HepG2 (cell line): ENCODE measurements at regions not wholly inside any gene's neighbourhood (a gene's known extent, or its start where the extent isn't known, plus 50 kb on each side); places are given as distances from the start of the nearest gene placed in this dataset.

ENCODE experiments used
- ATAC-seq: fragments of 200-7000 bp; cut with Tn5 transposase; 3 replicates; pipeline ENCODE4 v1.9.1; 2020; ENCODE audit warnings: mild to moderate bottlenecking, moderate library complexity
- BruUV-seq: library from RNA; stranded (reverse); fragments of 400-500 nt; replicated peaks from 2 replicates; lab custom pipeline; 2021; lab: Mats Ljungman, UMichigan
- CTCF ChIA-PET: fragments of 300-600 bp; formaldehyde crosslinking; extraction: SDS; loops from one replicate; lab custom pipeline; 2021; ENCODE audit warnings: low total read pairs, inconsistent platforms, low intra/inter-chr PET ratio; lab: Yijun Ruan, JAX
- POLR2A ChIA-PET: fragments of 350-600 bp; sonication (Branson Sonifier 250); formaldehyde crosslinking; loops from one replicate; lab custom pipeline; 2020; ENCODE audit warnings: antibody characterized with exemption, inconsistent platforms; lab: Yijun Ruan, JAX
- DNase-seq: peaks from one replicate; pipeline ENCODE4 v3.0.0-alpha.2; 2015; ENCODE audit warnings: low spot score
- FAIRE-seq: peaks from 3 replicates; lab custom pipeline; 2011; peaks lifted over from hg19 to GRCh38; lab: Jason Lieb, UNC
- H2AFZ ChIP-seq: one replicate; pipeline ENCODE4 v1.6.1; 2011; ENCODE audit warnings: low read length, inconsistent platforms
- H3K27ac ChIP-seq: fragments of 300-600 bp; 3 replicates; pipeline ENCODE4 v1.8.0; 2011; ENCODE audit warnings: mixed run types, mild to moderate bottlenecking, mixed read lengths, low read length, inconsistent platforms; ENCODE audit not compliant: insufficient read depth; ENCODE audit errors: extremely low read length
- H3K27me3 ChIP-seq, 2 experiments: fragments of 200-600 bp in 1 of 2; 2 replicates in 1 of 2; 3 replicates in 1 of 2; pipeline versions ENCODE4 v1.6.0 to v1.8.0; 2011; ENCODE audit warnings: low read length in 2 of 2, mild to moderate bottlenecking in 2 of 2, moderate library complexity in 2 of 2, inconsistent platforms in 1 of 2; ENCODE audit not compliant: insufficient read depth in 2 of 2, control insufficient read depth in 1 of 2
- H3K36me3 ChIP-seq, 2 experiments: fragments of 200-600 bp in 1 of 2; replicated peaks in 1 of 2; 2 replicates in 1 of 2; 3 replicates in 1 of 2; pipeline versions ENCODE4 v1.5.1 to v1.8.0; 2011; ENCODE audit warnings: low read length in 2 of 2, inconsistent platforms in 1 of 2; ENCODE audit not compliant: insufficient read depth in 2 of 2, control insufficient read depth in 1 of 2
- H3K4me1 ChIP-seq: 2 replicates; pipeline ENCODE4 v1.5.1; 2012; ENCODE audit warnings: low read length, inconsistent platforms; ENCODE audit not compliant: insufficient read depth
- H3K4me2 ChIP-seq: 2 replicates; pipeline ENCODE4 v1.6.0; 2011; ENCODE audit warnings: low read depth, low read length, inconsistent platforms
- H3K4me3 ChIP-seq, 3 experiments: fragments of 200-600 bp in 1 of 3; sonication (generic), shearing (Covaris generic) in 1 of 3; replicated peaks in 1 of 3; 2 replicates each; pipeline ENCODE4 v1.5.1; 2011 to 2016; ENCODE audit warnings: low read length in 3 of 3, inconsistent platforms in 2 of 3, low read depth in 2 of 3, mild to moderate bottlenecking in 2 of 3, control low read depth in 1 of 3, mixed read lengths in 1 of 3; ENCODE audit not compliant: insufficient read depth in 1 of 3
- H3K79me2 ChIP-seq: one replicate; pipeline ENCODE4 v1.6.1; 2011; ENCODE audit warnings: low read length, inconsistent platforms; ENCODE audit not compliant: insufficient read depth
- H3K9ac ChIP-seq: 2 replicates; pipeline ENCODE4 v1.6.0; 2011; ENCODE audit warnings: mild to moderate bottlenecking, low read depth, low read length, inconsistent platforms; ENCODE audit not compliant: insufficient read depth
- H3K9me3 ChIP-seq: 2 replicates; pipeline ENCODE4 v1.5.1; 2012; ENCODE audit warnings: mild to moderate bottlenecking, low read length
- H4K20me1 ChIP-seq: 2 replicates; pipeline ENCODE4 v1.6.0; 2011; ENCODE audit warnings: inconsistent platforms, mild to moderate bottlenecking, low read length, moderate library complexity; ENCODE audit not compliant: insufficient read depth
- CBX1 ChIP-seq: IDR thresholded peaks from one replicate; pipeline ENCODE4 v1.6.1; 2016; ENCODE audit warnings: antibody characterized with exemption, low read depth
- MAFF ChIP-seq: IDR thresholded peaks from 2 replicates; pipeline ENCODE4 v1.6.1; 2011; ENCODE audit warnings: low read depth, low read length, improper control_type of control experiment
- WGBS: methylation state at CpG from one replicate; pipeline ENCODE4 v1.1.6; 2017; ENCODE audit warnings: low lambda C conversion rate; 5-methylcytosine and 5-hydroxymethylcytosine counted together
- in situ Hi-C: cut with HindIII; loops from 2 replicates; pipeline ENCODE4 v1.10.0; 2017; ENCODE audit warnings: low pct_unique_long_range_greater_than_20kb; ENCODE audit not compliant: extremely low pct_ligation_motif_present
- intact Hi-C: fragments of 100-400 bp; cut with micrococcal nuclease; formaldehyde crosslinking; loops from one replicate; pipeline ENCODE4 v1.10.0; 2022; ENCODE audit not compliant: unreplicated experiment
- TF ChIP-seq, protein P1 (sequence below): sonication (generic); formaldehyde crosslinking; IDR thresholded peaks from one replicate; pipeline ENCODE4 v1.5.1; 2020; ENCODE audit warnings: mild to moderate bottlenecking, missing genetic modification reagents; ENCODE audit errors: not compliant biosample characterization

DNA sequence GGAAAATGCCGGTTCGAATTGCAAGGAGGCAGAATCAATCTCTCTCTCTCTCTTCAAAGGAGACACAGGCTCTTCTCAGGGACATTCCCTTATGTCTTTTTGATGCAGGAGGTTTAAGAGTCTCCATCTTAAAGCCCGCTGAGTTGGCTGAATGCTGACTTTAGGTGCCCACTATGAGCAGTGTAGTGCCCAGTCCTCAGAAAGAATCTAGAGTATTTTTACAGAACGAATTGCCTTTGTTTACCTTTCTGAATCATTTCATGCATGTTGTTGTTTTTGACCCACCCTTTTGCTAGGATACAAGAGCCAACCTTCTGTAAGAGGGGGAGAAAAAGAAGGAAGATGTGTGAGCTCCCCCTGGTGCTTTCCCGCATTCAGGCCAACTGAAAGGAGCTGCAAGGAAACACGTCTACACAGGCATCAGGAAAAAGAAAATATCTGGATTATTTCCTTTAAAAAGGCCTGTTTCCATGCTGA, 193.5 kb upstream of the TCF4 start (continued):
- TF ChIP-seq, protein P1, sequence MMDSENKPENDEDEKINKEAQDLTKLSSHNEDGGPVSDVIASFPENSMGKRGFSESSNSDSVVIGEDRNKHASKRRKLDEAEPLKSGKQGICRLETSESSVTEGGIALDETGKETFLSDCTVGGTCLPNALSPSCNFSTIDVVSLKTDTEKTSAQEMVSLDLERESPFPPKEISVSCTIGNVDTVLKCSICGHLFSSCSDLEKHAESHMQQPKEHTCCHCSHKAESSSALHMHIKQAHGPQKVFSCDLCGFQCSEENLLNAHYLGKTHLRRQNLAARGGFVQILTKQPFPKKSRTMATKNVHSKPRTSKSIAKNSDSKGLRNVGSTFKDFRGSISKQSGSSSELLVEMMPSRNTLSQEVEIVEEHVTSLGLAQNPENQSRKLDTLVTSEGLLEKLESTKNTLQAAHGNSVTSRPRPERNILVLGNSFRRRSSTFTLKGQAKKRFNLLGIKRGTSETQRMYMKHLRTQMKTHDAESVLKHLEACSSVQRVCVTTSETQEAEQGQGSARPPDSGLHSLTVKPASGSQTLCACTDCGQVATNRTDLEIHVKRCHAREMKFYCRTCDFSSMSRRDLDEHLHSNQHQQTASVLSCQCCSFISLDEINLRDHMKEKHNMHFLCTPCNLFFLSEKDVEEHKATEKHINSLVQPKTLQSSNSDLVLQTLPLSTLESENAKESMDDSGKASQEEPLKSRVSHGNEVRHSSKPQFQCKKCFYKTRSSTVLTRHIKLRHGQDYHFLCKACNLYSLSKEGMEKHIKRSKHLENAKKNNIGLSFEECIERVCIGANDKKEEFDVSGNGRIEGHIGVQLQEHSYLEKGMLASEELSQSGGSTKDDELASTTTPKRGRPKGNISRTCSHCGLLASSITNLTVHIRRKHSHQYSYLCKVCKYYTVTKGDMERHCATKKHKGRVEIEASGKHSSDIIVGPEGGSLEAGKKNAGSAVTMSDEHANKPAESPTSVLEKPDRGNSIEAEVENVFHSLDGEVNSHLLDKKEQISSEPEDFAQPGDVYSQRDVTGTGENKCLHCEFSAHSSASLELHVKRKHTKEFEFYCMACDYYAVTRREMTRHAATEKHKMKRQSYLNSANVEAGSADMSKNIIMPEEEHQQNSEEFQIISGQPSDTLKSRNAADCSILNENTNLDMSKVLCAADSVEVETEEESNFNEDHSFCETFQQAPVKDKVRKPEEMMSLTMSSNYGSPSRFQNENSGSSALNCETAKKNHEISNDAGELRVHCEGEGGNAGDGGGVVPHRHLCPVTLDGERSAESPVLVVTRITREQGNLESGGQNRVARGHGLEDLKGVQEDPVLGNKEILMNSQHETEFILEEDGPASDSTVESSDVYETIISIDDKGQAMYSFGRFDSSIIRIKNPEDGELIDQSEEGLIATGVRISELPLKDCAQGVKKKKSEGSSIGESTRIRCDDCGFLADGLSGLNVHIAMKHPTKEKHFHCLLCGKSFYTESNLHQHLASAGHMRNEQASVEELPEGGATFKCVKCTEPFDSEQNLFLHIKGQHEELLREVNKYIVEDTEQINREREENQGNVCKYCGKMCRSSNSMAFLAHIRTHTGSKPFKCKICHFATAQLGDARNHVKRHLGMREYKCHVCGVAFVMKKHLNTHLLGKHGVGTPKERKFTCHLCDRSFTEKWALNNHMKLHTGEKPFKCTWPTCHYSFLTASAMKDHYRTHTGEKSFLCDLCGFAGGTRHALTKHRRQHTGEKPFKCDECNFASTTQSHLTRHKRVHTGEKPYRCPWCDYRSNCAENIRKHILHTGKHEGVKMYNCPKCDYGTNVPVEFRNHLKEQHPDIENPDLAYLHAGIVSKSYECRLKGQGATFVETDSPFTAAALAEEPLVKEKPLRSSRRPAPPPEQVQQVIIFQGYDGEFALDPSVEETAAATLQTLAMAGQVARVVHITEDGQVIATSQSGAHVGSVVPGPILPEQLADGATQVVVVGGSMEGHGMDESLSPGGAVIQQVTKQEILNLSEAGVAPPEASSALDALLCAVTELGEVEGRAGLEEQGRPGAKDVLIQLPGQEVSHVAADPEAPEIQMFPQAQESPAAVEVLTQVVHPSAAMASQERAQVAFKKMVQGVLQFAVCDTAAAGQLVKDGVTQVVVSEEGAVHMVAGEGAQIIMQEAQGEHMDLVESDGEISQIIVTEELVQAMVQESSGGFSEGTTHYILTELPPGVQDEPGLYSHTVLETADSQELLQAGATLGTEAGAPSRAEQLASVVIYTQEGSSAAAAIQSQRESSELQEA, result no peak
- TF ChIP-seq CBX1, result no peak

DNA sequence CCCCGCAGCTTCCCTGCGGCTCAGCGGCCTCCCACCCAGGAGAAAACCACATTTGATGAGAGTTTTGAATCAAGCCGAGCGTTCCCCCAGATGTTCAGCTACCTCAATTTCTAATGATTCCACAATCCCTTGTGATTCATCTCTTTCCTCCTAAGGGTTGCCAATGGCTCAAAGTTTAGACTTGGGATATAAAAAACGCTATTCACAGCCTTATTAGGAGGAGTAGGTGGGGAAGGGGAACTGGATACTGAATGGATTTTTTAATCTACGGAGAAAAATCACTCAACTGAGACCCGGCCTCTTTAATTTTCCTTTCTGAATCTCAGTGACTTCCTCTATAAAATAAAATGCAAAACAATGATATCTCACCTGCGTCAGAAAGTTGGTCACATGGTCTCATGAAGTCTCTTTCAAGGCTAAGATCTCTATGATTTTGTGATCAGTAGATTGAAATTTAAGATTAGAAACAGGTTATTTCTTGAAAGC, 192.6 kb upstream of the TCF4 start:
- BruUV-seq, result no TSS peak
- no peak for FAIRE-seq
- in situ Hi-C loops, result no loop called here

More for the DNA sequence above, 192.6 kb upstream of the TCF4 start:
- peaks cover 38% of the 10 kb centered on the region for H3K9me3 ChIP-seq
- H4K20me1 ChIP-seq, result no peaks in the 10 kb centered on the region
- H3K36me3 ChIP-seq, result no peaks in the 10 kb centered on the region
- no peak for DNase-seq
- H3K4me1 ChIP-seq, result no peaks in the 10 kb centered on the region
- H3K4me2 ChIP-seq, result no peak overlapping the region
- POLR2A ChIA-PET, result no interaction called here
- no peak overlapping the region for H2AFZ ChIP-seq
- TF ChIP-seq MAFF, result no peak
- TF ChIP-seq, all 625 proteins: peak for 0
- no peak overlapping the region for H3K4me3 ChIP-seq
- intact Hi-C loops, result no loop called here
- H3K9ac ChIP-seq, result no peak overlapping the region
- WGBS, result 49% methylated on average over 6 of the region's 9 CpGs
- H3K79me2 ChIP-seq, result no peaks in the 10 kb centered on the region
- H3K27me3 ChIP-seq, result no peaks in the 10 kb centered on the region
- no peak for ATAC-seq
- CTCF ChIA-PET, result no interaction called here
- no peak overlapping the region for H3K27ac ChIP-seq
